GM23338 (cell line): ENCODE measurements at regions not wholly inside any gene's neighbourhood (a gene's known extent, or its start where the extent isn't known, plus 50 kb on each side); places are given as distances from the start of the nearest gene placed in this dataset.
"Not testable (repeated sequence)": the region's sequence is repeated elsewhere in the genome, so short reads cannot be mapped to it uniquely, and the experiment has no call there.

ENCODE experiments used
- ATAC-seq: fragments of 200-7000 bp; cut with Tn5 transposase; 3 replicates; pipeline ENCODE4 v1.9.1; 2020
- DNase-seq: peaks from one replicate; pipeline ENCODE4 v3.0.0-alpha.2; 2015; ENCODE audit warnings: low spot score
- H2AFZ ChIP-seq: fragments of 200-600 bp; sonication (generic); 2 replicates; pipeline ENCODE4 v1.8.0; 2016; ENCODE audit warnings: antibody characterized with exemption, mild to moderate bottlenecking, moderate library complexity
- H3F3A ChIP-seq: fragments of 200-600 bp; sonication (generic); replicated peaks from 2 replicates; pipeline ENCODE4 v1.8.0; 2017; ENCODE audit warnings: antibody characterized with exemption, mixed run types, low read depth
- H3K27ac ChIP-seq: fragments of 200-600 bp; sonication (generic); 2 replicates; pipeline ENCODE4 v1.6.1; 2016; ENCODE audit warnings: low read depth
- H3K27me3 ChIP-seq: fragments of 200-600 bp; sonication (generic); 2 replicates; pipeline ENCODE4 v1.8.0; 2016; ENCODE audit warnings: mild to moderate bottlenecking, mixed run types, moderate library complexity; ENCODE audit not compliant: insufficient read depth
- H3K36me3 ChIP-seq: fragments of 200-600 bp; sonication (generic); 2 replicates; pipeline ENCODE4 v1.8.0; 2016; ENCODE audit warnings: mild to moderate bottlenecking; ENCODE audit not compliant: insufficient read depth
- H3K4me1 ChIP-seq: fragments of 200-600 bp; sonication (generic); 2 replicates; pipeline ENCODE4 v1.8.0; 2016; ENCODE audit warnings: mild to moderate bottlenecking, moderate library complexity; ENCODE audit not compliant: insufficient read depth
- H3K4me2 ChIP-seq: fragments of 200-600 bp; sonication (generic); 2 replicates; pipeline ENCODE4 v1.7.1; 2017; ENCODE audit warnings: mixed run types
- H3K4me3 ChIP-seq: fragments of 200-600 bp; sonication (generic); 2 replicates; pipeline ENCODE4 v1.6.1; 2016; ENCODE audit warnings: mixed run types
- H3K79me2 ChIP-seq: fragments of 200-600 bp; sonication (generic); replicated peaks from 2 replicates; pipeline ENCODE4 v1.8.0; 2017; ENCODE audit warnings: mild to moderate bottlenecking; ENCODE audit not compliant: insufficient read depth
- H3K9me2 ChIP-seq: fragments of 200-600 bp; sonication (generic); 2 replicates; pipeline ENCODE4 v1.8.0; 2017; ENCODE audit not compliant: insufficient read depth
- H4K20me1 ChIP-seq: fragments of 200-600 bp; sonication (generic); replicated peaks from 2 replicates; pipeline ENCODE4 v1.8.0; 2017; ENCODE audit warnings: mild to moderate bottlenecking; ENCODE audit not compliant: insufficient read depth
- H3K27ac Mint-ChIP-seq: 2 replicates; pipeline ENCODE4 v1.8.0; 2020; ENCODE audit warnings: inconsistent platforms, mild to moderate bottlenecking, moderate library complexity, mixed read lengths
- H3K27me3 Mint-ChIP-seq: 3 replicates; pipeline ENCODE4 v1.8.0; 2022; ENCODE audit warnings: low read depth, mild to moderate bottlenecking, moderate library complexity, mixed read lengths, inconsistent platforms; ENCODE audit not compliant: insufficient read depth, poor library complexity
- H3K36me3 Mint-ChIP-seq: 3 replicates; pipeline ENCODE4 v1.8.0; 2021; ENCODE audit warnings: low read depth, mild to moderate bottlenecking, inconsistent platforms, moderate library complexity, mixed read lengths
- H3K4me1 Mint-ChIP-seq: 3 replicates; pipeline ENCODE4 v1.8.0; 2020; ENCODE audit warnings: mild to moderate bottlenecking, inconsistent platforms, mixed read lengths
- H3K4me3 Mint-ChIP-seq: 3 replicates; pipeline ENCODE4 v1.8.0; 2021; ENCODE audit warnings: moderate library complexity, mild to moderate bottlenecking, inconsistent platforms, mixed read lengths
- H3K9me3 Mint-ChIP-seq: 3 replicates; pipeline ENCODE4 v1.8.0; 2020; ENCODE audit warnings: moderate library complexity, mild to moderate bottlenecking, inconsistent platforms, mixed read lengths
- CREB1 ChIP-seq: fragments of 250-450 bp; sonication (Bioruptor Pico); IDR thresholded peaks from 2 replicates; pipeline ENCODE4 v1.5.0; 2020; ENCODE audit warnings: low read depth, mild to moderate bottlenecking, moderate library complexity
- ZNF114 ChIP-seq: fragments of 250-450 bp; sonication (Bioruptor Pico); IDR thresholded peaks from 2 replicates; pipeline ENCODE4 v1.5.0; 2020; ENCODE audit warnings: mild to moderate bottlenecking, moderate library complexity
- TF ChIP-seq, protein P1 (sequence below): fragments of 250-450 bp; sonication (Bioruptor Pico); IDR thresholded peaks from 2 replicates; pipeline ENCODE4 v1.5.0; 2020; ENCODE audit warnings: mild to moderate bottlenecking, moderate library complexity
- TF ChIP-seq, protein P2 (sequence below): IDR thresholded peaks from one replicate; pipeline ENCODE4 v1.6.1; 2018; ENCODE audit warnings: antibody characterized with exemption; ENCODE audit not compliant: unreplicated experiment

DNA sequence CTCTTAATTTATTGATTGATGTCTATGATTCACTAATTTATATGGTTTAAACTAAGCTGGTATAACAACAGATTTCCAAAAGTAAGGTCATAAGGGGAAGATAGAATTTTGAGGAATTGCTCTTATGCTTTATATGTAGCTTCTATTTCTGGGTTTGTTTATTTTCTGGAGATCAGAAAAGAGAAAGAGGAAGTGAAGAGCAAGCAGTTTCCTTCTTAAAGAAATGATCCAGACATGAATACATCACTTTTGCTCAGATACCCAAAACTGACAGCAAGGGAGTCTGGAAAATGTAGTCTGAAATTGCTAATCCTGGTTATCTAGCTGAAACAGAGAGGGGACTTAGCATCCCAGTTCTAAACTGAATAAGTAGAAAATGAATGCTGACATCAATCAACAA is 912.5 kb upstream of the CRIM1 start (continued):
- TF ChIP-seq, protein P1, sequence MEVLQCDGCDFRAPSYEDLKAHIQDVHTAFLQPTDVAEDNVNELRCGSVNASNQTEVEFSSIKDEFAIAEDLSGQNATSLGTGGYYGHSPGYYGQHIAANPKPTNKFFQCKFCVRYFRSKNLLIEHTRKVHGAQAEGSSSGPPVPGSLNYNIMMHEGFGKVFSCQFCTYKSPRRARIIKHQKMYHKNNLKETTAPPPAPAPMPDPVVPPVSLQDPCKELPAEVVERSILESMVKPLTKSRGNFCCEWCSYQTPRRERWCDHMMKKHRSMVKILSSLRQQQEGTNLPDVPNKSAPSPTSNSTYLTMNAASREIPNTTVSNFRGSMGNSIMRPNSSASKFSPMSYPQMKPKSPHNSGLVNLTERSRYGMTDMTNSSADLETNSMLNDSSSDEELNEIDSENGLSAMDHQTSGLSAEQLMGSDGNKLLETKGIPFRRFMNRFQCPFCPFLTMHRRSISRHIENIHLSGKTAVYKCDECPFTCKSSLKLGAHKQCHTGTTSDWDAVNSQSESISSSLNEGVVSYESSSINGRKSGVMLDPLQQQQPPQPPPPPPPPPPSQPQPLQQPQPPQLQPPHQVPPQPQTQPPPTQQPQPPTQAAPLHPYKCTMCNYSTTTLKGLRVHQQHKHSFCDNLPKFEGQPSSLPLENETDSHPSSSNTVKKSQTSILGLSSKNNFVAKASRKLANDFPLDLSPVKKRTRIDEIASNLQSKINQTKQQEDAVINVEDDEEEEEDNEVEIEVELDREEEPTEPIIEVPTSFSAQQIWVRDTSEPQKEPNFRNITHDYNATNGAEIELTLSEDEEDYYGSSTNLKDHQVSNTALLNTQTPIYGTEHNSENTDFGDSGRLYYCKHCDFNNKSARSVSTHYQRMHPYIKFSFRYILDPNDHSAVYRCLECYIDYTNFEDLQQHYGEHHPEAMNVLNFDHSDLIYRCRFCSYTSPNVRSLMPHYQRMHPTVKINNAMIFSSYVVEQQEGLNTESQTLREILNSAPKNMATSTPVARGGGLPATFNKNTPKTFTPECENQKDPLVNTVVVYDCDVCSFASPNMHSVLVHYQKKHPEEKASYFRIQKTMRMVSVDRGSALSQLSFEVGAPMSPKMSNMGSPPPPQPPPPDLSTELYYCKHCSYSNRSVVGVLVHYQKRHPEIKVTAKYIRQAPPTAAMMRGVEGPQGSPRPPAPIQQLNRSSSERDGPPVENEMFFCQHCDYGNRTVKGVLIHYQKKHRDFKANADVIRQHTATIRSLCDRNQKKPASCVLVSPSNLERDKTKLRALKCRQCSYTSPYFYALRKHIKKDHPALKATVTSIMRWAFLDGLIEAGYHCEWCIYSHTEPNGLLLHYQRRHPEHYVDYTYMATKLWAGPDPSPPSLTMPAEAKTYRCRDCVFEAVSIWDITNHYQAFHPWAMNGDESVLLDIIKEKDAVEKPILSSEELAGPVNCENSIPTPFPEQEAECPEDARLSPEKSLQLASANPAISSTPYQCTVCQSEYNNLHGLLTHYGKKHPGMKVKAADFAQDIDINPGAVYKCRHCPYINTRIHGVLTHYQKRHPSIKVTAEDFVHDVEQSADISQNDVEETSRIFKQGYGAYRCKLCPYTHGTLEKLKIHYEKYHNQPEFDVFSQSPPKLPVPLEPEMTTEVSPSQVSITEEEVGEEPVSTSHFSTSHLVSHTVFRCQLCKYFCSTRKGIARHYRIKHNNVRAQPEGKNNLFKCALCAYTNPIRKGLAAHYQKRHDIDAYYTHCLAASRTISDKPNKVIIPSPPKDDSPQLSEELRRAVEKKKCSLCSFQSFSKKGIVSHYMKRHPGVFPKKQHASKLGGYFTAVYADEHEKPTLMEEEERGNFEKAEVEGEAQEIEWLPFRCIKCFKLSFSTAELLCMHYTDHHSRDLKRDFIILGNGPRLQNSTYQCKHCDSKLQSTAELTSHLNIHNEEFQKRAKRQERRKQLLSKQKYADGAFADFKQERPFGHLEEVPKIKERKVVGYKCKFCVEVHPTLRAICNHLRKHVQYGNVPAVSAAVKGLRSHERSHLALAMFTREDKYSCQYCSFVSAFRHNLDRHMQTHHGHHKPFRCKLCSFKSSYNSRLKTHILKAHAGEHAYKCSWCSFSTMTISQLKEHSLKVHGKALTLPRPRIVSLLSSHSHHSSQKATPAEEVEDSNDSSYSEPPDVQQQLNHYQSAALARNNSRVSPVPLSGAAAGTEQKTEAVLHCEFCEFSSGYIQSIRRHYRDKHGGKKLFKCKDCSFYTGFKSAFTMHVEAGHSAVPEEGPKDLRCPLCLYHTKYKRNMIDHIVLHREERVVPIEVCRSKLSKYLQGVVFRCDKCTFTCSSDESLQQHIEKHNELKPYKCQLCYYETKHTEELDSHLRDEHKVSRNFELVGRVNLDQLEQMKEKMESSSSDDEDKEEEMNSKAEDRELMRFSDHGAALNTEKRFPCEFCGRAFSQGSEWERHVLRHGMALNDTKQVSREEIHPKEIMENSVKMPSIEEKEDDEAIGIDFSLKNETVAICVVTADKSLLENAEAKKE (CRISPR knock-in tag), result no peak
- no peak for TF ChIP-seq CREB1 (CRISPR knock-in tag)
- TF ChIP-seq, protein P2, sequence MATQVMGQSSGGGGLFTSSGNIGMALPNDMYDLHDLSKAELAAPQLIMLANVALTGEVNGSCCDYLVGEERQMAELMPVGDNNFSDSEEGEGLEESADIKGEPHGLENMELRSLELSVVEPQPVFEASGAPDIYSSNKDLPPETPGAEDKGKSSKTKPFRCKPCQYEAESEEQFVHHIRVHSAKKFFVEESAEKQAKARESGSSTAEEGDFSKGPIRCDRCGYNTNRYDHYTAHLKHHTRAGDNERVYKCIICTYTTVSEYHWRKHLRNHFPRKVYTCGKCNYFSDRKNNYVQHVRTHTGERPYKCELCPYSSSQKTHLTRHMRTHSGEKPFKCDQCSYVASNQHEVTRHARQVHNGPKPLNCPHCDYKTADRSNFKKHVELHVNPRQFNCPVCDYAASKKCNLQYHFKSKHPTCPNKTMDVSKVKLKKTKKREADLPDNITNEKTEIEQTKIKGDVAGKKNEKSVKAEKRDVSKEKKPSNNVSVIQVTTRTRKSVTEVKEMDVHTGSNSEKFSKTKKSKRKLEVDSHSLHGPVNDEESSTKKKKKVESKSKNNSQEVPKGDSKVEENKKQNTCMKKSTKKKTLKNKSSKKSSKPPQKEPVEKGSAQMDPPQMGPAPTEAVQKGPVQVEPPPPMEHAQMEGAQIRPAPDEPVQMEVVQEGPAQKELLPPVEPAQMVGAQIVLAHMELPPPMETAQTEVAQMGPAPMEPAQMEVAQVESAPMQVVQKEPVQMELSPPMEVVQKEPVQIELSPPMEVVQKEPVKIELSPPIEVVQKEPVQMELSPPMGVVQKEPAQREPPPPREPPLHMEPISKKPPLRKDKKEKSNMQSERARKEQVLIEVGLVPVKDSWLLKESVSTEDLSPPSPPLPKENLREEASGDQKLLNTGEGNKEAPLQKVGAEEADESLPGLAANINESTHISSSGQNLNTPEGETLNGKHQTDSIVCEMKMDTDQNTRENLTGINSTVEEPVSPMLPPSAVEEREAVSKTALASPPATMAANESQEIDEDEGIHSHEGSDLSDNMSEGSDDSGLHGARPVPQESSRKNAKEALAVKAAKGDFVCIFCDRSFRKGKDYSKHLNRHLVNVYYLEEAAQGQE, result no peak
- no peak for TF ChIP-seq ZNF114 (CRISPR knock-in tag)

DNA sequence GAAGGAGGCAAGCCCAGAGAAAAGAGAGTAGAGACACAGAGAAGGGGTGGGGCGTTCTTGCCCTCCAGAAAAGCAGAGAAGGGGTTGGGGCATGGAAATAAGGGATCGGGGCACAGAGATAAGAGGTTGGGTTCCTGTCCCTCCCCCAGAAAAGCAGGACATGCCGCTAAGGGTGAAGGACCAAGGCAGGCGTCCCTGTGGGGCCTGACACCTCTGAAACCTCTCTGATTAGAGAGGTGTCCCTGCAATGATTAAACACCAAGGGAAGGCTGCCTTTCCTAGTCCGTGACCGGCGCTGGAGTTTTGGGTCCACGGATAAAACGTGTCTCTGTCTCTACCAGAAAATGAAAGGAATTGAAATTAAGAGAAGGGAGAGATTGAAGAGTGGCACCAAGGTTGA is 914.0 kb upstream of the CRIM1 start:
- H3K9me2 ChIP-seq, DNase-seq, H3K36me3 ChIP-seq, H3K4me1 Mint-ChIP-seq, H3F3A ChIP-seq, H4K20me1 ChIP-seq, H3K4me3 ChIP-seq, H3K27ac Mint-ChIP-seq, H3K79me2 ChIP-seq, H3K27ac ChIP-seq, H3K27me3 ChIP-seq, H3K4me1 ChIP-seq, H3K4me2 ChIP-seq, H3K4me3 Mint-ChIP-seq, H3K27me3 Mint-ChIP-seq, H3K9me3 Mint-ChIP-seq, ATAC-seq, H2AFZ ChIP-seq: not testable (repeated sequence)
- H3K36me3 Mint-ChIP-seq, result peaks cover 21% of the 10 kb centered on the region

DNA sequence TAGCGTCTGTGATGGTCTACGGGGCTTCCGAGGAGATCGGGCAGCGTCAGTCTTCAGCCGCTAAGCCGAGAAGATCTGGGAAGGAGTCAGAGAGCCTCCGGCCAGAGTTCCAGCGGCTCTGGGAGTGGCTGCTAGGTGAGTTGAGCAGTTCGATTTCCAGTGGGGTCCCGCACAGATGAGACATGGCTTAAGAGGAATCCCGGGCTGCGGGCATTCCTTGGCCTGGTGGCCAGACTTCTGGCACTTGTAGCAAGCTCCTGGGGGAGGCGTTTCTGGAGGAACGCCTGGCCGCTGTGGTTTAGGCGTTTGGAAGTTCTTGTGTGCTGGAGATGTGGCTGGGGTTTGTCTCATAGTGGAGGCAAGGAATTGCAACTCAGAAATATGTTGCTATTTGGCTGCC is 915.3 kb upstream of the CRIM1 start:
- H4K20me1 ChIP-seq, H3F3A ChIP-seq, H3K27me3 ChIP-seq, H3K4me2 ChIP-seq, H3K27ac Mint-ChIP-seq, H3K4me1 Mint-ChIP-seq, H3K4me3 Mint-ChIP-seq, ATAC-seq, H2AFZ ChIP-seq, H3K27ac ChIP-seq, DNase-seq, H3K27me3 Mint-ChIP-seq, H3K4me3 ChIP-seq, H3K36me3 ChIP-seq, H3K79me2 ChIP-seq, H3K4me1 ChIP-seq, H3K9me2 ChIP-seq: not testable (repeated sequence)
- Mint-ChIP-seq H3K9me3 (peaks cover 11% of the 10 kb centered on the region), H3K36me3 (peaks cover 25% of the 10 kb centered on the region)

DNA sequence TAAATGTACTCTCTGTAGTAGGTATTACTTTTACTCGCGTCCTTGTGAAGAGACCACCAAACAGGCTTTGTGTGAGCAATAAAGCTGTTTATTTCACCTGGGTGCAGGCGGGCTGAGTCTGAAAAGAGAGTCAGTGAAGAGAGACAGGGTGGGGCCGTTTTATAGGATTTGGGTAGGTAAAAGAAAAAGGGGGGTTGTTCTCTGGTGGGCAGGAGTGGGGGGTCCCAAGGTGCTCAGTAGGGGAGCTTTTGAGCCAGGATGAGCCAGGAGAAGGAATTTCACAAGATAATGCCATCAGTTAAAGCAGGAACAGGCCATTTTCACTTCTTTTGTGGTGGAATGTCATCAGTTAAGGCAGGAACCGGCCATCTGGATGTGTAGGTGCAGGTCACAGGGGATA is 918.7 kb upstream of the CRIM1 start:
- not testable (repeated sequence) for H3K4me3 Mint-ChIP-seq, H3K4me1 ChIP-seq, H3K4me1 Mint-ChIP-seq, ATAC-seq, H3K9me2 ChIP-seq, H2AFZ ChIP-seq, H3K79me2 ChIP-seq, H4K20me1 ChIP-seq, H3K27me3 ChIP-seq, H3K36me3 ChIP-seq, H3F3A ChIP-seq, H3K27me3 Mint-ChIP-seq, H3K4me3 ChIP-seq
- DNase-seq, result peak; percentile 30
- Histone ChIP-seq H3K4me2 (peak overlapping the region; percentile 25; the same call in 1 of the 2 replicates), H3K27ac (peak overlapping the region; percentile 84)
- Mint-ChIP-seq H3K36me3 (peaks cover 31% of the 10 kb centered on the region), H3K27ac (peak overlapping the region; percentile 85), H3K9me3 (peaks cover 17% of the 10 kb centered on the region)
